ENCODE measurements at regions not wholly inside any gene's neighbourhood (a gene's known extent, or its start where the extent isn't known, plus 50 kb on each side); places are given as distances from the start of the nearest gene placed in this dataset.

GRCh38 chr10:22481106-22481505 is 135.8 kb downstream of the SPAG6 start:
- TF ChIP-seq, protein P1, sequence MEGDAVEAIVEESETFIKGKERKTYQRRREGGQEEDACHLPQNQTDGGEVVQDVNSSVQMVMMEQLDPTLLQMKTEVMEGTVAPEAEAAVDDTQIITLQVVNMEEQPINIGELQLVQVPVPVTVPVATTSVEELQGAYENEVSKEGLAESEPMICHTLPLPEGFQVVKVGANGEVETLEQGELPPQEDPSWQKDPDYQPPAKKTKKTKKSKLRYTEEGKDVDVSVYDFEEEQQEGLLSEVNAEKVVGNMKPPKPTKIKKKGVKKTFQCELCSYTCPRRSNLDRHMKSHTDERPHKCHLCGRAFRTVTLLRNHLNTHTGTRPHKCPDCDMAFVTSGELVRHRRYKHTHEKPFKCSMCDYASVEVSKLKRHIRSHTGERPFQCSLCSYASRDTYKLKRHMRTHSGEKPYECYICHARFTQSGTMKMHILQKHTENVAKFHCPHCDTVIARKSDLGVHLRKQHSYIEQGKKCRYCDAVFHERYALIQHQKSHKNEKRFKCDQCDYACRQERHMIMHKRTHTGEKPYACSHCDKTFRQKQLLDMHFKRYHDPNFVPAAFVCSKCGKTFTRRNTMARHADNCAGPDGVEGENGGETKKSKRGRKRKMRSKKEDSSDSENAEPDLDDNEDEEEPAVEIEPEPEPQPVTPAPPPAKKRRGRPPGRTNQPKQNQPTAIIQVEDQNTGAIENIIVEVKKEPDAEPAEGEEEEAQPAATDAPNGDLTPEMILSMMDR (conservative IDR thresholded peaks at IDR 0.05; ENCODE audit: low read depth in 2 of 2) = no peak
- TF ChIP-seq POLR2AphosphoS5 (IDR thresholded peaks at IDR 0.05; ENCODE audit: low read depth) = no peak
- no peak for TF ChIP-seq EZH2 (IDR thresholded peaks at IDR 0.05; ENCODE audit: low read depth, unreplicated experiment)
- no peak for TF ChIP-seq EZH2phosphoT487 (IDR thresholded peaks at IDR 0.05; ENCODE audit: unreplicated experiment)
- no peak for TF ChIP-seq ZNF114 (CRISPR knock-in tag; IDR thresholded peaks at IDR 0.05)
- TF ChIP-seq, protein P2, sequence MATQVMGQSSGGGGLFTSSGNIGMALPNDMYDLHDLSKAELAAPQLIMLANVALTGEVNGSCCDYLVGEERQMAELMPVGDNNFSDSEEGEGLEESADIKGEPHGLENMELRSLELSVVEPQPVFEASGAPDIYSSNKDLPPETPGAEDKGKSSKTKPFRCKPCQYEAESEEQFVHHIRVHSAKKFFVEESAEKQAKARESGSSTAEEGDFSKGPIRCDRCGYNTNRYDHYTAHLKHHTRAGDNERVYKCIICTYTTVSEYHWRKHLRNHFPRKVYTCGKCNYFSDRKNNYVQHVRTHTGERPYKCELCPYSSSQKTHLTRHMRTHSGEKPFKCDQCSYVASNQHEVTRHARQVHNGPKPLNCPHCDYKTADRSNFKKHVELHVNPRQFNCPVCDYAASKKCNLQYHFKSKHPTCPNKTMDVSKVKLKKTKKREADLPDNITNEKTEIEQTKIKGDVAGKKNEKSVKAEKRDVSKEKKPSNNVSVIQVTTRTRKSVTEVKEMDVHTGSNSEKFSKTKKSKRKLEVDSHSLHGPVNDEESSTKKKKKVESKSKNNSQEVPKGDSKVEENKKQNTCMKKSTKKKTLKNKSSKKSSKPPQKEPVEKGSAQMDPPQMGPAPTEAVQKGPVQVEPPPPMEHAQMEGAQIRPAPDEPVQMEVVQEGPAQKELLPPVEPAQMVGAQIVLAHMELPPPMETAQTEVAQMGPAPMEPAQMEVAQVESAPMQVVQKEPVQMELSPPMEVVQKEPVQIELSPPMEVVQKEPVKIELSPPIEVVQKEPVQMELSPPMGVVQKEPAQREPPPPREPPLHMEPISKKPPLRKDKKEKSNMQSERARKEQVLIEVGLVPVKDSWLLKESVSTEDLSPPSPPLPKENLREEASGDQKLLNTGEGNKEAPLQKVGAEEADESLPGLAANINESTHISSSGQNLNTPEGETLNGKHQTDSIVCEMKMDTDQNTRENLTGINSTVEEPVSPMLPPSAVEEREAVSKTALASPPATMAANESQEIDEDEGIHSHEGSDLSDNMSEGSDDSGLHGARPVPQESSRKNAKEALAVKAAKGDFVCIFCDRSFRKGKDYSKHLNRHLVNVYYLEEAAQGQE (IDR thresholded peaks at IDR 0.05; ENCODE audit: unreplicated experiment) = no peak
- no peak for TF ChIP-seq ZNF331 (CRISPR knock-in tag; IDR thresholded peaks at IDR 0.05; ENCODE audit: low read depth)
- TF ChIP-seq CREB1 (CRISPR knock-in tag; IDR thresholded peaks at IDR 0.05; ENCODE audit: low read depth) = no peak

Data from GM23338 (cell line).